ENCODE measurements at regions not wholly inside any gene's neighbourhood (a gene's known extent, or its start where the extent isn't known, plus 50 kb on each side); places are given as distances from the start of the nearest gene placed in this dataset.

DNA sequence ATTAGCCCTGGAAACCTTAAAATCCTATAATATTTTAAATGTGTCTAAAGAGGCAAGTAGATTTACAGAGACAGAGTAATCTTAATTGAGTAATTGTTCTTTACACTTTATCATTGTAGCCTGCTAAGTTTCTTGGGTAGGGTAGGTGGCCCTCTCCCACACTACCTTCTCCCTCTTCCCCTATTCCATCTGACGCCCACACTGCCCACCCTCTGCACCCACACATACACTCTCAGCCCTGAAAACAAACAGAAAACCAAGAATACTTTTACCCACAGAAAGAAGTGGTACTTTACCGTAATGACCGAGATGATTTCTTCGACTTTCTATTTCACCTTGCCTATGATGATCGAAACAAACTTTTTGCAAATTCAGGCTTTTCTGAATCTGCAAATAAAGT lies 320.4 kb upstream of the OBI1 start:
- Histone ChIP-seq H3K36me3 (no peaks in the 10 kb centered on the region), H3K4me1 (no peaks in the 10 kb centered on the region), H3K4me3 (no peak overlapping the region), H3K27me3 (no peaks in the 10 kb centered on the region), H3K27ac (no peak overlapping the region), H3K9me3 (no peaks in the 10 kb centered on the region)
- TF ChIP-seq EP300 (IDR thresholded peaks at IDR 0.05; ENCODE audit: low read depth) = no peak
- TF ChIP-seq, protein P1, sequence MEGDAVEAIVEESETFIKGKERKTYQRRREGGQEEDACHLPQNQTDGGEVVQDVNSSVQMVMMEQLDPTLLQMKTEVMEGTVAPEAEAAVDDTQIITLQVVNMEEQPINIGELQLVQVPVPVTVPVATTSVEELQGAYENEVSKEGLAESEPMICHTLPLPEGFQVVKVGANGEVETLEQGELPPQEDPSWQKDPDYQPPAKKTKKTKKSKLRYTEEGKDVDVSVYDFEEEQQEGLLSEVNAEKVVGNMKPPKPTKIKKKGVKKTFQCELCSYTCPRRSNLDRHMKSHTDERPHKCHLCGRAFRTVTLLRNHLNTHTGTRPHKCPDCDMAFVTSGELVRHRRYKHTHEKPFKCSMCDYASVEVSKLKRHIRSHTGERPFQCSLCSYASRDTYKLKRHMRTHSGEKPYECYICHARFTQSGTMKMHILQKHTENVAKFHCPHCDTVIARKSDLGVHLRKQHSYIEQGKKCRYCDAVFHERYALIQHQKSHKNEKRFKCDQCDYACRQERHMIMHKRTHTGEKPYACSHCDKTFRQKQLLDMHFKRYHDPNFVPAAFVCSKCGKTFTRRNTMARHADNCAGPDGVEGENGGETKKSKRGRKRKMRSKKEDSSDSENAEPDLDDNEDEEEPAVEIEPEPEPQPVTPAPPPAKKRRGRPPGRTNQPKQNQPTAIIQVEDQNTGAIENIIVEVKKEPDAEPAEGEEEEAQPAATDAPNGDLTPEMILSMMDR (IDR thresholded peaks at IDR 0.05) = no peak
- no peak for TF ChIP-seq POLR2A (IDR thresholded peaks at IDR 0.05)
- no peak for TF ChIP-seq POLR2AphosphoS5 (IDR thresholded peaks at IDR 0.05)
- WGBS, 2 donors (ENCODE audit: low coverage in 1 of 2) = 87 to 91% methylated on average over 5 of the region's 5 CpGs
- DNase-seq = no peak
- in situ Hi-C loops (cut with MboI; ENCODE audit: low pct_ligation_motif_present in 1 of 4, low pct_unique_long_range_greater_than_20kb in 1 of 4, low sequenced_read_pairs in 3 of 4) (loop anchor here in 3 of 4 donors (10.0 to 25.0 kb wide), 3 partner anchors 835 to 845 kb away; no protein-coding TSS in a partner anchor), intact Hi-C loops (cut with DNase I; ENCODE audit: low total_unique reads) (no loop called here)

DNA sequence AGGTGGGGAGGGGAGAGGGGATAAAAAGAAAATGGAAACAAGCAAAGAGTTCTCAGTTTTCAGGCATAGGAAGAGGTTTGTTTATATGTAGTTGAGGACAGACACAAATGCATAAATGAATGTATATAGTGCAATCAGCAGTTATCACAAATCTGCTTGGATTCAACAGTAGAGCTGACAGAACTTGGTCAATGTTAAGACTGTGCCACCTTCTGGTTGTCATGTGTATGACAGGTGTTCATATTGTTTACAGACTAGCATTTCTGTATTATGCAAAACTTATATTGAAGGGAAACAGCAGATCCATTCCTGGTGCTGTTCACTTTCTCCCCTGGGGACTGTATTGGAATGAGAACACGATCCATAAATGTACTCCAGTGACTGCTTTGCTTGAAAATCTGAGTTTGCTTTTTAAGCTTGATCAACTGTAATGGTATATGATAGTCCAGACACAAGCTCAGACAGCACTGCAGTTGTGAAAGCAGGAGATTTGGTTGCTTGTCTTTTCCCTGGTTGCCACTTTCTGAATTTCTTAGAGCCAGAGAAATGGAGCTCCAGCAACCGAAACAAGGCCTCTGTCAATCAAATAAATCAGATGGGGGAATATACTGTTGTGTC lies 319.5 kb upstream of the OBI1 start:
- intact Hi-C loops (cut with DNase I; ENCODE audit: low total_unique reads) (no loop called here), in situ Hi-C loops (cut with MboI; ENCODE audit: low pct_ligation_motif_present in 1 of 4, low pct_unique_long_range_greater_than_20kb in 1 of 4, low sequenced_read_pairs in 3 of 4) (loop anchor here in 3 of 4 donors (10.0 to 25.0 kb wide), 3 partner anchors 834 to 844 kb away; no protein-coding TSS in a partner anchor)
- H3K9me3 ChIP-seq = no peaks in the 10 kb centered on the region
- H3K27me3 ChIP-seq = no peaks in the 10 kb centered on the region
- DNase-seq = peak; percentile 11
- H3K27ac ChIP-seq = no peak overlapping the region
- TF ChIP-seq POLR2AphosphoS5 (IDR thresholded peaks at IDR 0.05) = no peak
- TF ChIP-seq, protein P1 (IDR thresholded peaks at IDR 0.05) = peak; percentile 46 to 69 (median 64)
- no peaks in the 10 kb centered on the region for H3K4me1 ChIP-seq
- WGBS, 2 donors (ENCODE audit: low coverage in 1 of 2) = 0 to 30% methylated on average over 1 to 2 of the region's 2 CpGs
- H3K36me3 ChIP-seq = no peaks in the 10 kb centered on the region
- H3K4me3 ChIP-seq = no peak overlapping the region

DNA sequence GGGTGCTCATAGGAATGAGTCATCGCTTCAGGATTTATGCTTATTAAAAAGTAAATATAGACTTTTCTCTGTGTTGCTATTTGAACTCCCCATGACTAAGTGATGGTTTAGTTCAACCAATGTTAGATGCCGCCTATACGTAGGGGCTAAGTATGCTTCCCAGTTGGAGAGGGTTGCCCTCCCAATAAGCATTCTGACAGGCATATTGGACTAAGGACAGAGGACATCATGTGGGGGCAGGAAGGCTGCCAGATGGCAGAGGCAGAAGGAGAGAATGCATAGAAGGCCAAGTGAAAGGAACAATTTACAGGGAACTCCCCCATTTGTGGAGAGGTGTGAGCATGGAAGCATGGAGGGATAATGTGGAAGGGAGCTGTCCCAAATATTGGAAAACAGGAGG lies 318.4 kb upstream of the OBI1 start:
- H3K27me3 ChIP-seq = no peaks in the 10 kb centered on the region
- TF ChIP-seq, protein P1 (IDR thresholded peaks at IDR 0.05) = no peak
- TF ChIP-seq EP300 (IDR thresholded peaks at IDR 0.05; ENCODE audit: low read depth) (no peak), POLR2A (IDR thresholded peaks at IDR 0.05) (no peak), POLR2AphosphoS5 (IDR thresholded peaks at IDR 0.05) (no peak)
- H3K27ac ChIP-seq = no peak overlapping the region
- H3K36me3 ChIP-seq = no peaks in the 10 kb centered on the region
- 92 to 99% methylated on average over 3 of the region's 3 CpGs for WGBS, 2 donors (ENCODE audit: low coverage in 1 of 2)
- no peaks in the 10 kb centered on the region for H3K9me3 ChIP-seq
- no peaks in the 10 kb centered on the region for H3K4me1 ChIP-seq
- intact Hi-C loops (cut with DNase I; ENCODE audit: low total_unique reads) = loop anchor here (2.0 kb wide), 1 partner anchor 841 kb away; no protein-coding TSS in a partner anchor
- DNase-seq = no peak
- no peak overlapping the region for H3K4me3 ChIP-seq
- in situ Hi-C loops (cut with MboI; ENCODE audit: low pct_ligation_motif_present in 1 of 4, low pct_unique_long_range_greater_than_20kb in 1 of 4, low sequenced_read_pairs in 3 of 4) = loop anchor here in 3 of 4 donors (10.0 to 25.0 kb wide), 3 partner anchors 833 to 843 kb away; no protein-coding TSS in a partner anchor

DNA sequence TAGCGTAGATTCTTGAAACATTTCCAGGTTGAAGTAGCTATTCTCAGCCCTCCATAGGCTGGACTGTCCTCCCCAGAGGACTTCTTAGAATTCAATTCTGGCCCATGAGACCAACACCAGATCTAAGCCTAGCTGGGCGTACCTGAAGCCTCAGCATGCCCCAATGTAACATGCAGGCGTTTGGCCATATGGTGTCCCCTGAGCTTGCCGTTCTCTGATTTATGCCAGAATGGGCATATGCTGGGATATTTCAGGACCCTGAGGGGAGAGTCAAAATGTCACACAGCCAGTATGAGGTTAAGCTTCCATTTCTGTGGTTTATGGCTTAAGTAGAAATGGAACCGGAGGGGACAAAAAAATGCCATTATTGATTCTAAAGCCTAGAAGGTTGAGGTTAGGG lies 317.7 kb upstream of the OBI1 start:
- H3K27me3 ChIP-seq = no peaks in the 10 kb centered on the region
- WGBS, 2 donors (ENCODE audit: low coverage in 1 of 2) = 87 to 90% methylated on average over 4 to 5 of the region's 5 CpGs
- no peak overlapping the region for H3K27ac ChIP-seq
- in situ Hi-C loops (cut with MboI; ENCODE audit: low pct_ligation_motif_present in 1 of 4, low pct_unique_long_range_greater_than_20kb in 1 of 4, low sequenced_read_pairs in 3 of 4) = loop anchor here in 3 of 4 donors (10.0 to 25.0 kb wide), 3 partner anchors 832 to 842 kb away; no protein-coding TSS in a partner anchor
- TF ChIP-seq, protein P1 (IDR thresholded peaks at IDR 0.05) = no peak
- TF ChIP-seq POLR2A (IDR thresholded peaks at IDR 0.05) (no peak), POLR2AphosphoS5 (IDR thresholded peaks at IDR 0.05) (no peak), EP300 (IDR thresholded peaks at IDR 0.05; ENCODE audit: low read depth) (no peak)
- no peaks in the 10 kb centered on the region for H3K4me1 ChIP-seq
- intact Hi-C loops (cut with DNase I; ENCODE audit: low total_unique reads) = loop anchor here (2.0 kb wide), 1 partner anchor 840 kb away; no protein-coding TSS in a partner anchor
- H3K4me3 ChIP-seq = no peak overlapping the region
- no peak for DNase-seq
- no peaks in the 10 kb centered on the region for H3K9me3 ChIP-seq
- H3K36me3 ChIP-seq = no peaks in the 10 kb centered on the region

Measured in transverse colon (tissue), 4 donors.